Natural killer cell (primary cell): ENCODE measurements at regions not wholly inside any gene's neighbourhood (a gene's known extent, or its start where the extent isn't known, plus 50 kb on each side); places are given as distances from the start of the nearest gene placed in this dataset.

ENCODE experiments used
- ATAC-seq, 3 donors: fragments of 150-1000 bp in 2 of 3; fragments of 200-7000 bp in 1 of 3; cut with Tn5 transposase; 1 replicate in 1 of 3; 2 replicates in 2 of 3; pipeline ENCODE4 v1.10.0; 2021; ENCODE audit warnings: mild to moderate bottlenecking in 2 of 3, moderate library complexity in 2 of 3
- DNase-seq, 2 donors: peaks; one replicate each; pipeline versions ENCODE4 v3.0.0 to v3.0.0-alpha.2; 2013 to 2021; ENCODE audit warnings: mixed read lengths in 1 of 2
- H3K27ac ChIP-seq: one replicate; pipeline ENCODE4 v1.5.1; 2013; ENCODE audit warnings: mild to moderate bottlenecking, low read length
- H3K27me3 ChIP-seq: one replicate; pipeline ENCODE4 v1.6.1; 2013; ENCODE audit warnings: low read length; ENCODE audit not compliant: control insufficient read depth, insufficient read depth
- H3K36me3 ChIP-seq: one replicate; pipeline ENCODE4 v1.6.1; 2013; ENCODE audit warnings: low read length; ENCODE audit not compliant: control insufficient read depth, insufficient read depth
- H3K4me1 ChIP-seq: one replicate; pipeline ENCODE4 v1.6.1; 2013; ENCODE audit warnings: low read length; ENCODE audit not compliant: control insufficient read depth, insufficient read depth
- H3K4me3 ChIP-seq: one replicate; pipeline ENCODE4 v1.5.1; 2013; ENCODE audit warnings: low read length
- H3K9me3 ChIP-seq: one replicate; pipeline ENCODE4 v1.6.1; 2013; ENCODE audit warnings: low read length; ENCODE audit not compliant: control insufficient read depth, insufficient read depth
- H3K27ac Mint-ChIP-seq, 2 donors: one replicate each; pipeline ENCODE4 v1.8.0; 2022; ENCODE audit warnings: mild to moderate bottlenecking in 2 of 2, mixed read lengths in 2 of 2, moderate library complexity in 1 of 2
- H3K27me3 Mint-ChIP-seq, 2 donors: one replicate each; pipeline ENCODE4 v1.8.0; 2022; ENCODE audit warnings: low read depth in 2 of 2, mixed read lengths in 2 of 2
- H3K36me3 Mint-ChIP-seq: one replicate; pipeline ENCODE4 v1.8.0; 2022; ENCODE audit warnings: mixed read lengths
- H3K4me1 Mint-ChIP-seq, 2 donors: one replicate each; pipeline ENCODE4 v1.8.0; 2022; ENCODE audit warnings: mixed read lengths in 2 of 2
- H3K4me3 Mint-ChIP-seq: one replicate; pipeline ENCODE4 v1.8.0; 2022; ENCODE audit warnings: mild to moderate bottlenecking, moderate library complexity, mixed read lengths
- H3K9me3 Mint-ChIP-seq, 2 donors: one replicate each; pipeline ENCODE4 v1.8.0; 2022; ENCODE audit warnings: mixed read lengths in 2 of 2
- WGBS: methylation state at CpG from one replicate; pipeline ENCODE4 v1.1.7; 2013; ENCODE audit warnings: missing lambda C conversion rate; ENCODE audit not compliant: insufficient coverage; 5-methylcytosine and 5-hydroxymethylcytosine counted together
- intact Hi-C: fragments of 100-400 bp; cut with micrococcal nuclease; formaldehyde crosslinking; loops from one replicate; pipeline ENCODE4 v1.14.2; 2022
- TF ChIP-seq, protein P1 (sequence below): fragments of 200-600 bp; IDR thresholded peaks from one replicate; pipeline ENCODE4 v1.8.0; 2022; ENCODE audit warnings: antibody characterized with exemption

- Mint-ChIP-seq H3K27ac (no peak overlapping the region), H3K36me3 (no peaks in the 10 kb centered on the region), H3K9me3 (peaks cover 0 to 12% of the 10 kb centered on the region in 2 donors), H3K4me3 (no peak overlapping the region), H3K27me3 (no peaks in the 10 kb centered on the region), H3K4me1 (no peaks in the 10 kb centered on the region)
- H3K4me1 ChIP-seq, result no peaks in the 10 kb centered on the region
- WGBS, result 89% methylated on average over 1 of the region's 1 CpG
- H3K27ac ChIP-seq, result no peak overlapping the region
- no peak overlapping the region for H3K4me3 ChIP-seq
- DNase-seq (no peak), ATAC-seq (no peak)
- intact Hi-C loops, result no loop called here
- peaks cover 6% of the 10 kb centered on the region for H3K9me3 ChIP-seq
- TF ChIP-seq, protein P1, sequence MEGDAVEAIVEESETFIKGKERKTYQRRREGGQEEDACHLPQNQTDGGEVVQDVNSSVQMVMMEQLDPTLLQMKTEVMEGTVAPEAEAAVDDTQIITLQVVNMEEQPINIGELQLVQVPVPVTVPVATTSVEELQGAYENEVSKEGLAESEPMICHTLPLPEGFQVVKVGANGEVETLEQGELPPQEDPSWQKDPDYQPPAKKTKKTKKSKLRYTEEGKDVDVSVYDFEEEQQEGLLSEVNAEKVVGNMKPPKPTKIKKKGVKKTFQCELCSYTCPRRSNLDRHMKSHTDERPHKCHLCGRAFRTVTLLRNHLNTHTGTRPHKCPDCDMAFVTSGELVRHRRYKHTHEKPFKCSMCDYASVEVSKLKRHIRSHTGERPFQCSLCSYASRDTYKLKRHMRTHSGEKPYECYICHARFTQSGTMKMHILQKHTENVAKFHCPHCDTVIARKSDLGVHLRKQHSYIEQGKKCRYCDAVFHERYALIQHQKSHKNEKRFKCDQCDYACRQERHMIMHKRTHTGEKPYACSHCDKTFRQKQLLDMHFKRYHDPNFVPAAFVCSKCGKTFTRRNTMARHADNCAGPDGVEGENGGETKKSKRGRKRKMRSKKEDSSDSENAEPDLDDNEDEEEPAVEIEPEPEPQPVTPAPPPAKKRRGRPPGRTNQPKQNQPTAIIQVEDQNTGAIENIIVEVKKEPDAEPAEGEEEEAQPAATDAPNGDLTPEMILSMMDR, result no peak
- no peaks in the 10 kb centered on the region for H3K36me3 ChIP-seq
- no peaks in the 10 kb centered on the region for H3K27me3 ChIP-seq
Observed at GRCh38 chr3:34399401-34399800, 601.0 kb downstream of the PDCD6IP start.

GRCh38 chr3:34405159-34405558, 606.7 kb downstream of the PDCD6IP start:
- Histone ChIP-seq H3K4me1 (no peaks in the 10 kb centered on the region), H3K27ac (no peak overlapping the region), H3K36me3 (no peaks in the 10 kb centered on the region), H3K4me3 (no peak overlapping the region), H3K9me3 (no peaks in the 10 kb centered on the region), H3K27me3 (no peaks in the 10 kb centered on the region)
- H3K36me3 Mint-ChIP-seq, result no peaks in the 10 kb centered on the region
- no peaks in the 10 kb centered on the region for H3K27me3 Mint-ChIP-seq
- H3K4me1 Mint-ChIP-seq, result no peaks in the 10 kb centered on the region
- intact Hi-C loops, result no loop called here
- peaks cover 0 to 10% of the 10 kb centered on the region in 2 donors for H3K9me3 Mint-ChIP-seq
- ATAC-seq, result no peak
- WGBS, result 83% methylated on average over 1 of the region's 1 CpG
- H3K27ac Mint-ChIP-seq, result no peak overlapping the region
- TF ChIP-seq, protein P1, result no peak
- H3K4me3 Mint-ChIP-seq, result no peak overlapping the region
- DNase-seq, result no peak

DNA sequence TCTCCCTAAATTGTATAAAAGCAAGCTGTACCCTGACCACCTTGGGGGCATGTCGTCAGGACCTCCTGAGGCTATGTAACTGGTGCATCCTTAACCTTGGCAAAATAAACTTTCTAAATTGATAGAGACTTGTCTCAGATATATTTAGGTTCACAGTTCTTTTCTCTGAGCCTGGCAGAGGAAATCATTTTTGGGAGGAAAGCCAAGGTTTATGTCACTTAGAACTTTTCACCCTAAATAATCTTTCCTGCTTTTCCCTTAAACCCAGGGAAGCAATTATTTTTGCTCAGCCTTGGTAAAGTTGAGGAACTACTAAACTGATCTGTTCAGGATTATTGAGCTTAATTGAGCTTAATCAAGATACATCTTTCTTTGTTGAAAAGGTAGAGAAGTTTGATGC, 608.9 kb downstream of the PDCD6IP start:
- Histone ChIP-seq H3K9me3 (no peaks in the 10 kb centered on the region), H3K27ac (no peak overlapping the region), H3K27me3 (no peaks in the 10 kb centered on the region), H3K4me3 (no peak overlapping the region), H3K4me1 (no peaks in the 10 kb centered on the region), H3K36me3 (no peaks in the 10 kb centered on the region)
- no peaks in the 10 kb centered on the region for H3K4me1 Mint-ChIP-seq
- DNase-seq (no peak), ATAC-seq (no peak)
- intact Hi-C loops, result no loop called here
- H3K27ac Mint-ChIP-seq, result no peak overlapping the region
- TF ChIP-seq, protein P1, result no peak
- no peak overlapping the region for H3K4me3 Mint-ChIP-seq
- H3K27me3 Mint-ChIP-seq, result no peaks in the 10 kb centered on the region
- no peaks in the 10 kb centered on the region for H3K36me3 Mint-ChIP-seq
- 85% methylated on average over 1 of the region's 1 CpG for WGBS
- H3K9me3 Mint-ChIP-seq, result peaks cover 0 to 3% of the 10 kb centered on the region in 2 donors

- Histone ChIP-seq H3K4me3 (no peak overlapping the region), H3K9me3 (no peaks in the 10 kb centered on the region), H3K27ac (no peak overlapping the region), H3K27me3 (no peaks in the 10 kb centered on the region), H3K4me1 (no peaks in the 10 kb centered on the region), H3K36me3 (no peaks in the 10 kb centered on the region)
- no peak overlapping the region for H3K4me3 Mint-ChIP-seq
- ATAC-seq (no peak), DNase-seq (no peak)
- TF ChIP-seq, protein P1, result no peak
- no peaks in the 10 kb centered on the region for H3K36me3 Mint-ChIP-seq
- intact Hi-C loops, result no loop called here
- no peak overlapping the region for H3K27ac Mint-ChIP-seq
- no peaks in the 10 kb centered on the region for H3K4me1 Mint-ChIP-seq
- no peaks in the 10 kb centered on the region for H3K27me3 Mint-ChIP-seq
- WGBS, result 70% methylated on average over 2 of the region's 3 CpGs
- peaks cover 0 to 3% of the 10 kb centered on the region in 2 donors for H3K9me3 Mint-ChIP-seq
Observed at GRCh38 chr3:34408088-34408487, 609.7 kb downstream of the PDCD6IP start.
